ENCODE measurements at regions not wholly inside any gene's neighbourhood (a gene's known extent, or its start where the extent isn't known, plus 50 kb on each side); places are given as distances from the start of the nearest gene placed in this dataset.

- Histone ChIP-seq H3K9me3 (ENCODE audit: insufficient read depth, low read length, severe bottlenecking) (no peaks in the 10 kb centered on the region), H3K79me2 (ENCODE audit: insufficient read depth, low read length) (no peaks in the 10 kb centered on the region), H3K36me3 (ENCODE audit: insufficient read depth, low read length) (no peaks in the 10 kb centered on the region), H3K27me3 (ENCODE audit: insufficient read depth, low read length, poor library complexity) (no peaks in the 10 kb centered on the region), H4K20me1 (ENCODE audit: insufficient read depth, low read length) (no peaks in the 10 kb centered on the region), H3K9ac (ENCODE audit: low read depth, low read length) (no peak overlapping the region), H2AFZ (ENCODE audit: low read depth, low read length) (no peak overlapping the region), H3K4me3 (ENCODE audit: low read depth in 1 of 2, low read length in 2 of 2) (no peak overlapping the region), H3K4me1 (ENCODE audit: insufficient read depth, low read length) (no peaks in the 10 kb centered on the region), H3K4me2 (ENCODE audit: insufficient read depth, low read length) (no peak overlapping the region), H3K27ac (ENCODE audit: low read length) (no peak overlapping the region)
- DNase-seq (no peak), ATAC-seq (ENCODE audit: insufficient read depth, low read depth) (no peak)
- TF ChIP-seq EZH2 (IDR thresholded peaks at IDR 0.05; ENCODE audit: borderline replicate concordance, low read depth, low read length, severe bottlenecking) = no peak
- TF ChIP-seq, protein P1, sequence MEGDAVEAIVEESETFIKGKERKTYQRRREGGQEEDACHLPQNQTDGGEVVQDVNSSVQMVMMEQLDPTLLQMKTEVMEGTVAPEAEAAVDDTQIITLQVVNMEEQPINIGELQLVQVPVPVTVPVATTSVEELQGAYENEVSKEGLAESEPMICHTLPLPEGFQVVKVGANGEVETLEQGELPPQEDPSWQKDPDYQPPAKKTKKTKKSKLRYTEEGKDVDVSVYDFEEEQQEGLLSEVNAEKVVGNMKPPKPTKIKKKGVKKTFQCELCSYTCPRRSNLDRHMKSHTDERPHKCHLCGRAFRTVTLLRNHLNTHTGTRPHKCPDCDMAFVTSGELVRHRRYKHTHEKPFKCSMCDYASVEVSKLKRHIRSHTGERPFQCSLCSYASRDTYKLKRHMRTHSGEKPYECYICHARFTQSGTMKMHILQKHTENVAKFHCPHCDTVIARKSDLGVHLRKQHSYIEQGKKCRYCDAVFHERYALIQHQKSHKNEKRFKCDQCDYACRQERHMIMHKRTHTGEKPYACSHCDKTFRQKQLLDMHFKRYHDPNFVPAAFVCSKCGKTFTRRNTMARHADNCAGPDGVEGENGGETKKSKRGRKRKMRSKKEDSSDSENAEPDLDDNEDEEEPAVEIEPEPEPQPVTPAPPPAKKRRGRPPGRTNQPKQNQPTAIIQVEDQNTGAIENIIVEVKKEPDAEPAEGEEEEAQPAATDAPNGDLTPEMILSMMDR (IDR thresholded peaks at IDR 0.05; ENCODE audit: borderline replicate concordance, extremely low read depth, low read length, poor library complexity, severe bottlenecking) = no peak
Measured at GRCh38 chr5:136529081-136529480, 163.7 kb upstream of the TRPC7 start.

DNA sequence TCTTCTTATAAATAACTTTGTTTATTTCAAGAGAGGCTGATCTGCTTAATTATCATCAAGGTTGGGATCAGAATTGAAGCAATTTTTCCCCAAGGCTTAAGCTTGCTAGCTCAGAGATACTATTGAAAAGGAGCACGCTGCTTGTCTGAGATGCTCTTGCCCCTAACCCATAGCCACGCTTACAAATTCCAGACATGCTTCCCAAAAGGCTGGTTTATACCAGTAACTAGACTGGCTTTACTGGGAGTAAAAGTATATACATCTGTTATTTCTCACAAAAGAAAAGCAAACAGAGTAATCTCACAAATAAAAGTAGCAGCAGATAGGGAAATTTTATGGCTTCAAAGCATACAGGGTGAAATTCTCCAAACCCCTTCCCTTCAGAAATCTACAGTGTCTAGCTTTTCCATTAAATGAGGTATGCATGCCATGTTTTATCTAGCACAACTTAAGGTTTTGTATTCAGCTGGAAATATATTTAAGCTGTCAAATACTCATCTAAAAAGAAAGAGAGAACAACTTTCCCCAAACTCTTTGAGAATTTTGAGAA lies 163.2 kb upstream of the TRPC7 start:
- DNase-seq = no peak
- Histone ChIP-seq H3K4me2 (ENCODE audit: insufficient read depth, low read length) (no peak overlapping the region), H4K20me1 (ENCODE audit: insufficient read depth, low read length) (no peaks in the 10 kb centered on the region), H3K4me3 (ENCODE audit: low read depth in 1 of 2, low read length in 2 of 2) (no peak overlapping the region), H3K9me3 (ENCODE audit: insufficient read depth, low read length, severe bottlenecking) (no peaks in the 10 kb centered on the region), H3K27me3 (ENCODE audit: insufficient read depth, low read length, poor library complexity) (no peaks in the 10 kb centered on the region), H2AFZ (ENCODE audit: low read depth, low read length) (no peak overlapping the region), H3K4me1 (ENCODE audit: insufficient read depth, low read length) (no peaks in the 10 kb centered on the region), H3K9ac (ENCODE audit: low read depth, low read length) (no peak overlapping the region), H3K36me3 (ENCODE audit: insufficient read depth, low read length) (no peaks in the 10 kb centered on the region), H3K27ac (ENCODE audit: low read length) (no peak overlapping the region), H3K79me2 (ENCODE audit: insufficient read depth, low read length) (no peaks in the 10 kb centered on the region)
- ATAC-seq (ENCODE audit: insufficient read depth, low read depth) = no peak
- TF ChIP-seq, protein P1 (IDR thresholded peaks at IDR 0.05; ENCODE audit: borderline replicate concordance, extremely low read depth, low read length, poor library complexity, severe bottlenecking) = no peak

DNA sequence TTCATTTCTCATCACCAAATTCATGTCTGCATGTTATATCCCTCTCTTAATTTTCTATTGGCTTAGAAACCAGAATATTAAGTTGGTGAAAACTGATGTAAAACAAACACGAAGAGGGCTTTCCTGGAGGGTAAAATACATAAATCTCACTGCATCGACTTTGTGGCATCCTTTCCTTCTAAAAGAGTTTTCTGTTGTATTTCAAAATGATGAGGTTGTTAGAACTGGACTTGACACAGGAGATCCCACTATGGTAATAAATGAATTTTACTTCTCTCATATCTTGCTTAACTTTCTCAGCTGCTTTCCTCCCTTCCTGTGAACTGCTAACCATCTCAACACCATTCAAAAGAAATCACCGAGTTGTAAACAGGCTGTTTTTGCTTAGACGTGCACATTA lies 162.0 kb upstream of the TRPC7 start:
- TF ChIP-seq, protein P1 (IDR thresholded peaks at IDR 0.05; ENCODE audit: borderline replicate concordance, extremely low read depth, low read length, poor library complexity, severe bottlenecking) = no peak
- TF ChIP-seq EZH2 (IDR thresholded peaks at IDR 0.05; ENCODE audit: borderline replicate concordance, low read depth, low read length, severe bottlenecking) = no peak
- ATAC-seq (ENCODE audit: insufficient read depth, low read depth) = no peak

GRCh38 chr5:136526791-136527190 lies 161.4 kb upstream of the TRPC7 start:
- Histone ChIP-seq H3K36me3 (ENCODE audit: insufficient read depth, low read length) (no peaks in the 10 kb centered on the region), H3K9me3 (ENCODE audit: insufficient read depth, low read length, severe bottlenecking) (no peaks in the 10 kb centered on the region), H3K27me3 (ENCODE audit: insufficient read depth, low read length, poor library complexity) (no peaks in the 10 kb centered on the region), H3K4me3 (ENCODE audit: low read depth in 1 of 2, low read length in 2 of 2) (no peak overlapping the region), H3K27ac (ENCODE audit: low read length) (no peak overlapping the region), H3K4me2 (ENCODE audit: insufficient read depth, low read length) (no peak overlapping the region), H3K4me1 (ENCODE audit: insufficient read depth, low read length) (no peaks in the 10 kb centered on the region), H3K79me2 (ENCODE audit: insufficient read depth, low read length) (no peaks in the 10 kb centered on the region), H2AFZ (ENCODE audit: low read depth, low read length) (no peak overlapping the region), H4K20me1 (ENCODE audit: insufficient read depth, low read length) (no peaks in the 10 kb centered on the region), H3K9ac (ENCODE audit: low read depth, low read length) (no peak overlapping the region)
- TF ChIP-seq EZH2 (IDR thresholded peaks at IDR 0.05; ENCODE audit: borderline replicate concordance, low read depth, low read length, severe bottlenecking) = no peak
- TF ChIP-seq, protein P1 (IDR thresholded peaks at IDR 0.05; ENCODE audit: borderline replicate concordance, extremely low read depth, low read length, poor library complexity, severe bottlenecking) = no peak
- DNase-seq (no peak), ATAC-seq (ENCODE audit: insufficient read depth, low read depth) (no peak)

More for the DNA sequence above, 162.0 kb upstream of the TRPC7 start:
- Histone ChIP-seq H3K4me3 (ENCODE audit: low read depth in 1 of 2, low read length in 2 of 2) (no peak overlapping the region), H3K27ac (ENCODE audit: low read length) (no peak overlapping the region), H2AFZ (ENCODE audit: low read depth, low read length) (no peak overlapping the region), H4K20me1 (ENCODE audit: insufficient read depth, low read length) (no peaks in the 10 kb centered on the region), H3K27me3 (ENCODE audit: insufficient read depth, low read length, poor library complexity) (no peaks in the 10 kb centered on the region), H3K9me3 (ENCODE audit: insufficient read depth, low read length, severe bottlenecking) (no peaks in the 10 kb centered on the region), H3K79me2 (ENCODE audit: insufficient read depth, low read length) (no peaks in the 10 kb centered on the region), H3K9ac (ENCODE audit: low read depth, low read length) (no peak overlapping the region), H3K4me2 (ENCODE audit: insufficient read depth, low read length) (no peak overlapping the region), H3K36me3 (ENCODE audit: insufficient read depth, low read length) (no peaks in the 10 kb centered on the region), H3K4me1 (ENCODE audit: insufficient read depth, low read length) (no peaks in the 10 kb centered on the region)
- no peak for DNase-seq

Data from DND-41 (cell line).